ENCODE measurements at regions not wholly inside any gene's neighbourhood (a gene's known extent, or its start where the extent isn't known, plus 50 kb on each side); places are given as distances from the start of the nearest gene placed in this dataset.

GRCh38 chr7:80563561-80564327 is 51.9 kb upstream of the GNAT3 start:
- DNase-seq (ENCODE audit: low spot score): no peak

DNA sequence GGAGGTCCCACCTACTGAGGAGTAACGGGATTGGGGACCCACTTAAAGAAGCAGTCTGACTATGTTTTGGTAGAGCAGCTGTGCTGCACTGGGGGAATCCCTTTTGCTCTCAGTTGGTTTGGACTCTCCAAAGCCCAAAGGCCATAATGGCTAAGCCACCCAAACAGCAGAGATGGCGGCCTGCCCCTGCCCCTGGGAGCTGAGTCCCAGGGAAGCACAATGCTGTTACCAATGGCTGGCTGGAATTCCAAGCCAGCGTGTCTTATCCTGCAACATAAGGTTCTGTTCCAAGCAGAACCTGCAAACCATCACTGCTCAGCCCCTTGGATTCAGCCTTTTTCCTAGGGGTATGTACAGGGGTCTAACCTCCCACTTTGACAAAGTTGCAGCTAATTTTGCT is 53.7 kb upstream of the GNAT3 start:
- DNase-seq (ENCODE audit: low spot score): no peak

DNA sequence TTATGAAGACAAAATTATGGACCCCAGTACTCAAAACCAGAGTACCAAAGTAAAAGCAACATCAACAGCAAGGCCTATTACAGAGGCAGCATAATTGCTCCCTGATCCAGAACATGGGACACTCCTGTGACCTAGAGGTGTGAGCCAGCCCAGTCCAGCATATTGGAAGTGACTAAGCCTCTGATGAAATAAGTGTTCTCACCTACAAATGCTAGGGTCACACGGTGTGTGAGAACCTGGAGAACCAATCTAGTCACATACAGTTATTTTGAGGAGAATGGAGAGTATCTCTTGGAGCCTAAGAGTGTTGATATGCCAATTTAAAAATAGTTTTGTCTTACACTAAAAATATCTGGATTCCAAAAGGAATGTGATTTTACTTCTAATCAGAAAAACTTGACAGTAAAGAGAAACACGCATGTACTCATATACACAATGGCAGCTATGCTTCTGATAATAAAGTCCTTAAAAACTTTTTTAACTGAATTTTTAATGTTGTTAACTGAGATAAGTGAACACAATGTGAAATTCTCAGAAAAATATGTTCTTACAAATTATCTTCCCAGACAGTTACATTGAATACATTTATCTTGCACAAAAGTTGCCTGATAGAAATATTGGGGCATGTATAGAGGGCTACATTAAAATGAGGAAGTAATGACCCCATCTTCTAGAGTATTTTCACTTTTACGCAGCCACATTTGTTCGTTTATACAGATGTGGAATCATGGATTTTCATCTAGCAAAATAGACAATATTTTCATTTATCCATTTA is 56.8 kb upstream of the CD36 start:
- DNase-seq (ENCODE audit: low spot score): no peak

- no peak for DNase-seq (ENCODE audit: low spot score)
These were observed 54.5 kb upstream of the CD36 start for GRCh38 chr7:80583901-80584300.

DNA sequence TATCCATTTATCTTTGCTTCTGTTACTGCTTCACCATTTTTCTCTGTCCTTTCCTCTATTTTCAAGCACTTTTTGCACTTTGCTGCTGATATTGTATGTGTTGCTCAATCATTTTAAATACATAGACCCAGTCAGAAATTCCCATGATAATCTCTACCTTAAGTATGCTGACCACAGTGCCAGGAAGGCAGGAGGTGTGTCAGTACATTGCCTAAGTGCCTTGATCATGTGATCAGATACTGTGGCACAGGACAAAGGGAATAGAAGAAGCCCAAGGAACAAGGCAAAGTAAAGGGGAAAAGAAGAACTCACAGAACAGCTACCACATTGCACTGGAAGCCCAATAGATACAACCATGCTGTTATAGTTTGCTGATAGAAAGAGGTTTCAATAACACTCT is 53.7 kb upstream of the CD36 start:
- peak; percentile 13 for DNase-seq (ENCODE audit: low spot score)

- DNase-seq (ENCODE audit: low spot score): no peak
These were observed 50.9 kb upstream of the CD36 start for GRCh38 chr7:80587538-80587937.

DNA sequence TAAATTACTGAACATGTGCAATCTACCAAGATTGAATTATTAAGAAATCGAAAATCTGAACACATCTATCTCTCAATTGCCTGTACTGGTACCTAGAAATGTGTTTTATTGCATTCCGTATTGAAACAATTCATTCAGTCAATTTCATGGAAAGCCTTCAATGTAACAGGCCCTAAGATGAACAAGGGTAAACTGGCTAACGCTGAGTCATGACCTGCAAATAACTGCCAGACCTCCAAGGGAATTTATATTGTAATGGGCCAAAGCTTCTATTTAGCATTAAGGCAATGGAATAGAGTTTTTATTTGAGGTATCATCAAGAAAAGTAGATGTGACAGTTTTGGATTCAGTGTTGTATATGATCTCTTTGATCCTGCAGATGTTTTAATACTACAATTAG is 49.9 kb upstream of the CD36 start:
- DNase-seq (ENCODE audit: low spot score): peak; percentile 14
